GM21381 (cell line): ENCODE measurements at regions not wholly inside any gene's neighbourhood (a gene's known extent, or its start where the extent isn't known, plus 50 kb on each side); places are given as distances from the start of the nearest gene placed in this dataset.
"Not testable (repeated sequence)": the region's sequence is repeated elsewhere in the genome, so short reads cannot be mapped to it uniquely, and the experiment has no call there.

ENCODE experiments used
- ATAC-seq: cut with Tn5 transposase; IDR thresholded peaks from one replicate; pipeline ENCODE4 v1.9.1; 2021; ENCODE audit warnings: mild to moderate bottlenecking, moderate library complexity; ENCODE audit not compliant: unreplicated experiment

DNA sequence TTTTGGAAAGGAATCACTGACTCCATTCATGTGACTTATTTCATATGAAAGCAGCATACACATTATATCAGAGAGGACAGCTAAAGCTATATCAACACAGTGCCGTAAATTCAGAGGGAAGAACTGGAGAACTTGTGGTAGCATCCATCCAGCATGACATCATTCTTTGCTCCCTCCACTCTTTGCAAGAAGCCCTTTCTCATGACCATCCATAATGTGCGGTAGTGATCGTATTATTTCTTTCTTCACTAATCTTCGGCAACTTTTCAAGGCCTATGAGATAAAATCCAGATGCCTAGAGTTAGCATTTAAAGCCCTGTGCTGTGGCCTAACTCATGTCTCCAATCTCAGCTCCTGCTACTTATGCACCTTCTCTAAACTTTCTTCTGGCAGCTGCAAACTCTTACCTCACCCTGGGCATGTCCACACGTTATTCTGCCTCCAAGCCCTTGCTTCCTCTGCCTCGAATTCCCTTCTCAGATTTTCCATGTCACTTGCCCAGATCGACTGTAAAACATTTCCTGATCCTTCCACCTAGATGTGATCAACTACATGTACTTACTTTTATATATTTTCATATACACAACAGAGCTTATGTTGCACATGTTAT lies 307.3 kb upstream of the SGCD start:
- no peak for ATAC-seq

DNA sequence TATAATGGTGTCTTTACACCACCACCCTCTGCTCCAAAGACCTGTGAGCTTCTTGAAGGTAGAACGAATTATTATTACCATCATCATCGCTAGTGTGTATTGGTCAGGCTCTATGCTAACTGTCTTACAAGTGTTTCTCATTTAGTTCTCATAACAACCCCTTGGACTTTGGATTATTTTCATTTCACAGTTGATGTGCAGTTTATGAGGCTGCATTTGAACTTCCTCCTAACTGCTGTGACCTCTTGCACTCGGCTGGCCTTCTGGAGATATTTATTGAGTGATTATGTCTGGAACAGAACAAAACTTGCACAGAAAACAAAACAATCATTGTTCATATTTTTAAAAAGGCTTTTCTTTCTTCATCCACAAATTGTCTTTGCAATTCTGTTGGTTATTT lies 306.3 kb upstream of the SGCD start:
- no peak for ATAC-seq

DNA sequence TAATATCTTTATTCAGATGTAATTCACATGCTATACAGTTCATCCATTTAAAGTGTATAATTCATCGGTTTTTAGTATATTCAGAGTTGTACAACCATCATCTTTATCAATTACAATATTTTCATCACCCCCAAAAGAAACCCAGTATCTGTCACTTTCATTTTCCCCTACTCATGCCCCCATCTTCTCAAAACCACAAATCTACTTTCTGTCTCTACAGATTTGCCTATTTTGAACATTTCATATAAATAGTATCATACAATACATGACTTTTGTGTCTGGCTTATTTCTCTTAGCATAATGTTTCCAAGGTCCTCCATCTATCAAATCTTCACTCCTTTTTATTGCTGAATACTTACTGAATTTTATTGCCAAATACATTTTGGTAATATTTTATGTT lies 305.1 kb upstream of the SGCD start:
- no peak for ATAC-seq

DNA sequence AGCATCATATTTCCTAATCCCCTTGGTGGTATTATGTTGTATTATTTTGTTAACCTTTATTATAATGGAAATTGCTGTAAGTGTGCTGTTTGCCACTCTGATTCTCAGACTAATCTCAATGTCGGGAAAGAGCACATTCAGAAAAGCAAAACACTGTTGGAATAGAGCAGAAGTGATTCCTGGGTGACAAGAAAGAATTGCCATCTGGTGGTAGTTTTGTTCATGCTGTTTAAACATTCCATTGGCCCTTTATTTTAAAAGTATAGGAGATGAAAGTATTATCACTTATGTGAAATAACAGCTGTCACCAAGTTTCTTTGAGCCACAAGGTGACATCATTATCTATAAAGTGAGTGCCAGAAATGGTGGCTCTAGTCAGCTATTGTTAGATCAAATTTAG lies 301.3 kb upstream of the SGCD start:
- no peak for ATAC-seq

DNA sequence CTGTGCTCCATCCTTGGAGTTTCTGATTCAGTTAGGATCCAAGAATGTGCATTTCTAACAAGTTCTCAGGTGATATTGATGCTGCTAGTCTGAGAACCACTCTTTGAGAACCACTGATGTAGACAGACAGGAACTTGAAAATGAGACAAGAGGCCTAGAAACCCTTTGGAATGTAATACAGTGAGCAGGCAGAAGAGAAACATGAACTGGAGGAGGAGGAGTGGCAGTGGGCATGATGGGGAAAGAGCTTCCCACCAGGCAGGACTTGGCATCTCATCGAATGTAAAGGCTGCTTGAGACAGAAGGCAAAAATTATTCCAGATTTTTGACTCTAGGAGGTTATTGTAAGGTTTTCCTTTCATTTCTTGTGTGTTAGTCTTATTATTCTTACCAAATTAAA lies 295.8 kb upstream of the SGCD start:
- ATAC-seq = no peak

DNA sequence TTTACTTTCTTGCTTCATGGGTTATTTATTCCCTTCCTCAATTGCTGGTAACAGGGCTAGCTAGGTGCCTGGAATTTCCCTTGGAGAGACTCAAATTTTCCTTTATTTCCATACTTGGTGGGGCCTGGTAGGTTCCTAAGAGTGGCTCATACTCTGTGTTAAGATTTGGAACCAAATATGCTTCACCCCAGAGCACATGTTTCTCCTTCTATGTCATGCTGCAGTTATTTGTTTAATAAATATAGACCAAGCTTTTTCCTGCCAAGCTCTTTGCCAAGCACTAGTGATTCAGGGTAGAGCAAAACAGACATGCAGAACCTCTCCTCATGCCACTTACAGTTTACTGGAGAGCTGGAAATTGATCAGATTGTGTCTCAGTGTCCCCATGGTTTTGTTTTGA lies 290.3 kb upstream of the SGCD start:
- ATAC-seq = no peak

DNA sequence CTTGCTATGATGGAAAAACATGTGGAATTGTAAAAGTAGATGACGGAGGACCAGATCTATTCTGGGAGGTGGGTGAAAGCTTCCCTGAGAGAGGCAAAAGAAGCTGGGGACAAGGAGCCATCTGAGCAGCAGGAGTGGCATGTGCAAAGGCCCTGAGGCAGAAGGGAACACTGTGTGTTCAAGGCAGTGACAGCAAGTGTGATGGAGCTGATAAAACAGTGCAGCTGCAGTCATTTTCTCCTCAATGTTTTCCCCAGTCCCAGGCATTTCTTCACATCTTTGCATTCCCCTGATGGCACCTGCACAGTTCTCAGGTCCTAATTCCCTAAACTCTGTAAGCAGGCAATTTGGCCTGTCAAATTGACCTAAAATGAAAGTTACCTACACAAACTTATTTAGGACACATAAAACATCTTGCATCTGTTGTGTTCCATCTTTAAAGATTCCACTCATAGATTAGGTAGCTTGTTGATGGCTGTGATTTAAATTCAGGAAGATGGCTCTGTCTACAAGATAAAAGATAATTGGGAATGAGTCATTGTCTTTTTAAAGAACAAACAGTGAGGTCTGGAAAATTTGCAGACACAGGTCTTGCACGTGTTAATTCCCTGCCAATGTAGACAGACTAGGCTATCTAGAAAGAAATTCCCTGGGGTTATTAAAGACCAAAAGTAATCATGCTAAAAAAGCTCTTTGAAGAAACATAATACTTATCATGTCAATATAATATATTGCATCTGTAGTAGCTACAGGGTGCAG lies 289.6 kb upstream of the SGCD start:
- no peak for ATAC-seq

DNA sequence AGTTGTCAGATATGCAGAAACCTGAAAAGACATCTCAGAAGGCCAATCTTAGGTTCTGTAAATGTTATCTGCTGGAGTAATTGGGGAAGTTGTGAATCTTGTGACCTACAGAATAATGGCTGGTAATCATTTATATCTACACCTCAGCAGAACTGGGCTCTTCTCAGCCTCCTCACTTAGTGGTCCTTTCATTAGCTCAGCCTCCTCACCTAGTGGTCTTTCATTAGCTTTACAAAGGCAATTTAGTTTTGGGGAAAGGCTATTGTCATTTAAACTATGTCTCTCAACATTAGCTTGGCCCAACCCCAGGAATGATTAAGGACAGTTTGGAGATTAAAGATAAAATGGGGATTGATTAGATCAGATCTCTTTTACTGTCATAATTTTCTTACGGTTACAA lies 284.2 kb upstream of the SGCD start:
- ATAC-seq = no peak

DNA sequence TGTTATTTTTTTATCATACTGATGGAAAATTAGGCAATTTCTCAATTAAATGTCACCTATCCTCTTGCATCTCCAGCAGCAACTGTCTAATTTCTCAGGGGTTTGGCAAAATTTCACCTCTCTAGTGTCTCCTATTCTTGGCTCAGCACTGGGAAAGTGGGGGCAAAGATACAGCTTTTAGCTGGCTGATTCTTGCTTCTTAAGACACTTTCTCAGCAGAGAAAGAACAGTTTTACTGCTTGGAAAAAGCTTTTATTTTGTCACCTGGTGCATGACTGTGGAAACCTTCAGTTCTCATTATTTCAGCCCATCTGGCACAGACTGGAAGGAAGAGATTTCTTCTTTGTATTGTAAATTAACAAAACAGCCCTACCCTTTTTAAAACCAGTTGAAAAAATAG lies 283.6 kb upstream of the SGCD start:
- ATAC-seq = no peak

DNA sequence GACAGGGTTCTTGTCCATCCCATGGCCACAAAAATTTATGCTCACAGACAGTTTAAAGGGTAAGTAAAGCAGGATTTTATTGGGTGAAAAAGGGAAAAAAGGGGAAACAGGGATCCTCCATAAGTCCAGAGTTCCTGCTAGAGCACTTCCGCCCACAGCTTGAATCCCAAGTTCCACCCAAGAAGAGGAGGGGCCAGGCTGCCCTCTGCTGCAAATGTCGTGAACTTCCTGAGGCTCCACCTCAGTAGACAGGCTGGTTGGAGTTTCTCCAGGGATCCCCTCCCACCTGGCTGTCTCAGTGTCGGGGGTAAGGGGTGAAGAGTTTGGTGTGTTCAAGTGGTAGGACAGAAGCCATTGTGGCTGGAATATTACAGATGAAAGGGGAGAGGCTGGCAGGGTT lies 275.0 kb upstream of the SGCD start:
- no peak for ATAC-seq

DNA sequence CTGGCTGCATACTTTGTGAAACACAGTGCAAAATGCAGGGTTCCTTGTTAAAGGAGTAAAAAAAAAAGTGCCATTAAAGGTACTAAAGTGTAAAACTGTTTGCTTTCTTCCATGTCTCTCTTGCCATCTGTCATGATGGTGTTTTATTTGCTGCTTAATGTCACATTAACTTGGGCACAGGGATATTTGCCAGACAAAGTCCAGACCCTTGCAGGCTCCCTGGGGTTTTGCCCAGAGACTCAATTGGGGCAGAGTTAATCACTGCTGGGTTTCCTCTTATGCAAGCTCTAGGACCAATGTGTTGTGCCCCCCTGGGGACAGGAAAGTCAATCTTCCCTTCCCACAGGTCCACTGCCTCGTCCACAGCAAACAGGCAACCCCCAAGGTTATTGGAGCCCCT lies 274.3 kb upstream of the SGCD start:
- no peak for ATAC-seq

DNA sequence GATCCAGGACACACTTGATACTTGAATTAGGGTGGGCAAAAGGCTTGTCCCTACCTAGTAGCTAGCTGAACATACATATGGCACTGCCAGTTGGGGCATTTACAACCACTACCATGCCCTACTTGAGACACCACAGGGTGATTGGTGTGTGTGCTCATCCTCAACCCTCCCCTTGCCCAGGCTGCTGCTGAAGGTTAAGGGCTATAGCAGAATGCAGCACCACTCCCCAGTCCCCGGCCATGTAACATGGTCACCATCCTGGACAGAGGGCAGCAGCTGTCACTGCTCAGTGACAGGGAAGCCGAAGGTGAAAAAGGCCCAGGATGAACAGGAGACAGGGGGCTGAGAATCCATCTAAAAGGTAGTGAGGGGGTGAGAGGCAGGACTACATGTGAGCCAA lies 273.9 kb upstream of the SGCD start:
- no peak for ATAC-seq

DNA sequence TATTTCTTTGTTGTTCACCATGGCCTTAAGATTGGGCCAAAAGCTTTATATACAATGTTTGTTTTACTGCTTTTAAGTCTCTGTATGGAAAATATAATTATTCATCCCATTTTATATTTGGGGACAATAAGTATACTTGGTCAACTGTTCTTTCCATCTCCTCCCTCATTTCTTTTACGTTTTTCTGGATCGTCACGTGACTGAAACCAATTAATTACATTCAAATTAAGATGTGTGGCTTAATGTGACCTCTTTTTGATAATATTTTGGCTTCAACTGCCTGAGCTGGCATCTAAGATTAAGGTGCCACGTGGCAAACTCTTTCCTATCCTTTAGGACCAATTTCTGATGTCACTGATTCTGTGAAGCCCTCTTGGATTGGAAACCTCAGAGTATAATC lies 250.1 kb upstream of the SGCD start:
- ATAC-seq = no peak

DNA sequence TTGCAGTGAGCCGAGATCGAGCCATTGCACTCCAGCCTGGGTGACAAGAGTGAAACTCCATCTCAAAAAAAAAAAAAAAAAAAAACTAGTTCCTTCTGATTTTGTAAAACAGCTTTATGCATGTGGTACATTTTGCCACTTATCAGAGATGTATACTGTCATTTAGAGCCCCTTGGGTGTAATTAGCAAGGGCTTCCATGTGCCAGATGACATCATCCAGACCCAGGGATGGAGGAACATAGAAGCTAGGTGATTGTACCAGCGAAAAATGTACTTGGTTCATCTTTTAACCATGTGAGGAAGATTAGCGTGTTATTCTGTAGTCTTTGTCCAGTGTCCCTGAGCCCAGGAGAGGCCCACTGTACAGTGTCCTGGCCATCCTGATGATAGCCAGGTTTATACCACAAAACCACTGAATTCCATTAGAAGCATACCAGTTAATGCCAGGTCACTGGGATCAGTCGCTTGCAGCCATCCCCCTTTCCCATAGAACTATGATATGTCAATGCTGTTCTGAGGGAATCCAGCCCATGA lies 239.3 kb upstream of the SGCD start:
- no peak for ATAC-seq

DNA sequence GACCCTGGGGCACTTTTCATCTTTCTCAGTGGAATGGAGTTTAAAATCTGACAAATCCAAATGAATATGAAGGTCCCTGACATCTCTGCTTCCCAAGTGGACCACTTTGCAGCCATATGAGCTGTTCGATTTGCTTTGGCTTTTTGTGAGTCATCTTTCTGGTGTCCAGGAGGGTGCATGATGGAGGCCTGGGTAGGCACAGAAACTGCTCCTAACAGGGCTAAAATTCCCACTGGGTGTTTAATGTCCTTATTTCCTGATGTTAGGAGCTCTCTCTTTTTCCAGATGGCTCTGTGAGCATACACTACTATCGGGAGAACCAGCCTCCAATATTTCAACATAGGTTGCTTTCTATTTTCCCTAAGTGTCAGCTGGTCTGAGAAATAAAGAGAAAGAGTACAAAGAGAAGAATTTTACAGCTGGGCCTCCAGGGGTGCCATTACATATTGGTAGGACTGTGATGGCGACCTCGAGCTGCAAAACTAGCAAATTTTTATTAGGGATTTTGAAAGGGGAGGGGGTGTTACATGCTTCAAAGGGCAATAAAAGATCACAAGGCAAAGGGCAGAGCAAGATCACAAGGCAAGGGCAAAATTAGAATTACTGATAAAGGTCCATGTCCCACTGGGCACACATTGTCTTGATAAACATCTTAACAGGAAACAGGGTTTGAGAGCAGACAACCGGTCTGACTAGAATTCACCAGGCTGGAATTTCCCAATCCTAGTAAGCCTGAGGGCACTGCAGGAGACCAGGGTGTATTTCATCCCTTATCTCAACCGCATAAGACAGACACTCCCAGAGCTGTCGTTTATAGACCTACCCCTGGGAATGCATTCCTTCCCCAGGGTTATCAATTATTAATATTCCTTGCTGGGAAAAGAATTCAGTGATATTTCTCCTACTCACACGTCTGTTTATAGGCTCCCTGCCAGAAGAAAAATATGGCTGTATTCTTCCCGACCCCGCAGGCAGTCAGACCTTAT lies 236.7 kb upstream of the SGCD start:
- ATAC-seq = not testable (repeated sequence)

DNA sequence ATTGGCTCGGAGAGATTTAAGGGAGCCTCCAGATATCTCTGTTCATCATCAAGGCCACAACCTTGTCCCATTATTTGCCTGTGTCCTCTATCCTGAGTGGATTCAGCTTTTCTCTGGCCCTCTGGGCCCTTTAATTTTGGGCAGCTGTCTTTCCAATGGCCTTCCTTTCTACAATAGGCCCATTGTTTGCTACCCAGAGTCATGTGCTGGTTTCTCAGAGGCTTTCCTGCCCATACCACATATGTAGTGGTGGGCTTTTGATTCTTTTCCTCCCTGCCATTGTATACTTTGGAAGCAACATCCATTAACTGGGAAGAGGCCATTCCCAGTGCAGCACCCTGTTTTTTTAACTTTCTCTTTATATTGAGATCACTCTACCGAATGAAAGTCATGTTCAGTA lies 233.9 kb upstream of the SGCD start:
- no peak for ATAC-seq

DNA sequence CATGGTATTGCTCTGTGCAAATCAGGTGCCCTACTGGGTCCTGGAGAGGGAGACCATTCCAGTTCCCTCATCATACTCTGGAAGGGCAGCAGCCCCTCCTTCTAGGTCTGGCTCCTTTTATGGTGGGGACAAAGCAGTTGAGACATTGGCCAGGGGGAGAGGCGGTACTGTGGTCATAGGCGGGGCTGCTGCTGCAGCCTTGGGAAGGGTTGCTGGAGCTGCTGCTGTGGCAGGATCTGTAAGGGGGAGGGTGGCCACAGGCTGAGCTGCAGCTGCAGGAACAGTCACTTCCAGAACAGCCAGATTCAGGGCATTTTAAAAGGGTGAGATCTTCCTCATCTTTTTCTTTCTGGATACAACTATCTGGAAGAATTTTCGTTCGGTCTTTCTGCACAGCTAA lies 233.0 kb upstream of the SGCD start:
- ATAC-seq = no peak

DNA sequence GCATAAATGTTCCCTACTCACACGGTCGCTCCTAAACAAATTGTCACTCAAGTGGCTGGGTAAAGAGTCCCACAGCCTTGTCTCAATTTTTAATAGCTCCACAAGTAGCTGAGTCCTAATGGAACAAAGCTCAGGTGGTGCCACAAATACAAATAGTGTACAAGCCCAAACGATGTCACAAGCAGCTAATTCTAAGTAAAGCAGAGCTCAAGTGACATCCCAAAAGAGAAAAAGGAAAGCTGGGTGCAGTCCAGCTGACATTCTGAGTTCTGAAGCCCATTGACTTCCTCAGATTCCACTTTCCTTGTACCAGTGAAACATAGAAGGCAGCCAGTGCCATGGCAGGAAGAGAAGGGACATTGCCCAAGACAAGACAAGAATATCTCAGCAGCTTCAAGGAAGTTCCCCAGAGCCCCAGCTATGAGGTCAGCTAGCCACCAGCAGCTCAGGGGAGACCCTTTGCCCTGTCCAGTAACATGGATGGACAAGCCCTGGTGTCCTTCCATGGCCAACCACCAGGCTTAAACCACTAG lies 231.2 kb upstream of the SGCD start:
- no peak for ATAC-seq

DNA sequence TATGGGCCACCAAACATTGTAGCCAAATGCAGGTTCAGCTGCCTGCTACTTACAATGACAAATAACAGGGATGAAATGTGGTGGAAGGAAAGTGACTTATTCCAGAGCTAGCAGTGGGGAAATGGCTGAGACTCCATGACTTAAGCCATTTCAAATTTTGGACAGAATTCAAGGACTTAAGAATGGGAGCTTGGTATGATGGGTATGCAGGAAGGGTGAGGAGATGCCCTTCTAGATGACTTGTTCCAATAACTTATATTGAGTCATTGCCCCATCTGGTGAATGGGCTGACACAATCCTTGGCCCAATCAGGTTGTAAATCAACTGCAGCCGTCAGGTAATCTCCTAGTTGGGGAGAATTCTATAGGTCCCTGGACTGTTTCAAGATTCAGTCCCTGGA lies 230.7 kb upstream of the SGCD start:
- no peak for ATAC-seq

DNA sequence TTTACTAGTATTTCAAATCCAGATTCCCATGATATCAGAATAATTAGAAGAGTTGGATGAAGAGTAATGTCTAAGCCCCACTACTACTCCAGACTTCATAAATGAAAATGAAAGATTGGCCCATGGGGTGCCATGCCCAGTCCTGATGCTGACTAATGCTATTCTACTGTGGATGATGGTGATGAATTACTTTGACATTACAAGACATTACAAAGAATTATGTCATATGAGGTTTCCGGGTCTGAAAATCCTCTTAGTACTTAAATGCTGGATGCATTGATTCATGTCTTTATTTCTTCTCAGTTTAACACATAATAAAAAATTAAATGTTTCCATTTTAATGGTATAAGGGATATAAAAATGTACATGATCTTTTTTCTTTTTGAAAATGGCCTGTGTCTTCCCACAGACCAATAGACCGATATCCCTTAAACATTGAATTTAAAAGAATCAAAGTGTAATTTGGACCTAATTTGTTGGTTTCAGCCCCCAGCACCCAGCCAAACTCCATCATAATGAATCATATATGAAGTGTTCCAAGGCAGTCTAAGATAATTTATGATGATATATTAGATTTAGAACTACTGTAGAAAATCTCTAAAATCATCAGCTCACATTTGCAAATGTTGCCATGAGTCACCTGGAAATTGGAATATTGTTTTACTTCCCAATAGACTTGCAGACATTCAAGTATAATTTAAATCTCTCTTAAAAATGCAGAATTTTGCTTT lies 223.6 kb upstream of the SGCD start:
- no peak for ATAC-seq
